Stomach (tissue), 8 donors: ENCODE measurements at regions not wholly inside any gene's neighbourhood (a gene's known extent, or its start where the extent isn't known, plus 50 kb on each side); places are given as distances from the start of the nearest gene placed in this dataset.
A peak's percentile ranks its signal among the peaks of the same experiment; 100 is the strongest.

Experiments
- DNase-seq, 2 donors: peaks; one replicate each; pipeline versions ENCODE4 v3.0.0 to v3.0.0-alpha.2; 2013 to 2019
- H3K27ac ChIP-seq, 5 donors: fragments of 200-600 bp in 4 of 5; sonication (generic) in 4 of 5; one replicate each; pipeline ENCODE4 v1.5.1; 2013 to 2019; ENCODE audit warnings: mild to moderate bottlenecking in 1 of 5, moderate library complexity in 1 of 5
- H3K27me3 ChIP-seq, 3 donors: fragments of 200-600 bp; sonication (generic); one replicate each; pipeline ENCODE4 v1.5.1; 2017 to 2019; ENCODE audit warnings: mixed run types in 1 of 3
- H3K36me3 ChIP-seq, 4 donors: fragments of 200-600 bp; sonication (generic); 1 replicate in 3 of 4; 2 replicates in 1 of 4; pipeline ENCODE4 v1.5.1; 2016 to 2019
- H3K4me1 ChIP-seq, 4 donors: fragments of 200-600 bp; sonication (generic); one replicate each; pipeline ENCODE4 v1.5.1; 2016 to 2019
- H3K4me3 ChIP-seq, 4 donors: fragments of 200-600 bp; sonication (generic) in 3 of 4; one replicate each; pipeline ENCODE4 v1.5.1; 2016 to 2019; ENCODE audit warnings: mild to moderate bottlenecking in 1 of 4
- H3K9me3 ChIP-seq, 4 donors: fragments of 200-600 bp; sonication (generic); one replicate each; pipeline ENCODE4 v1.5.1; 2016 to 2019
- CTCF ChIP-seq, 7 experiments: fragments of 450-650 bp in 4 of 7; fragments of 200-600 bp in 3 of 7; sonication (generic) in 3 of 7; IDR thresholded peaks; one replicate each; pipeline ENCODE4 v1.5.1; 2016 to 2019; ENCODE audit warnings: antibody characterized with exemption in 7 of 7, control low read depth in 2 of 7, mild to moderate bottlenecking in 1 of 7
- EP300 ChIP-seq: sonication (generic); formaldehyde crosslinking; IDR thresholded peaks from one replicate; pipeline ENCODE4 v1.6.1; 2017; ENCODE audit warnings: antibody characterized with exemption
- POLR2A ChIP-seq, 4 donors: fragments of 450-650 bp; IDR thresholded peaks; one replicate each; pipeline ENCODE4 v1.6.1; 2016; ENCODE audit warnings: antibody characterized with exemption in 4 of 4, control low read depth in 2 of 4, mild to moderate bottlenecking in 1 of 4, moderate library complexity in 1 of 4
- POLR2AphosphoS5 ChIP-seq, 3 donors: sonication (generic); formaldehyde crosslinking; IDR thresholded peaks; one replicate each; pipeline ENCODE4 v1.6.1; 2016; ENCODE audit warnings: antibody characterized with exemption in 3 of 3
- WGBS, 5 donors: extraction: QIAGEN DNeasy Blood & Tissue Kit in 3 of 5; methylation state at CpG; one replicate each; pipeline versions ENCODE4 v1.1.5 to v1.1.7; 2013 to 2018; 5-methylcytosine and 5-hydroxymethylcytosine counted together
- intact Hi-C: fragments of 100-400 bp; cut with DNase I; formaldehyde crosslinking; loops from one replicate; pipeline ENCODE4 v1.15.1; 2023; ENCODE audit warnings: low total_unique reads
- donor health status: healthy with polysubstance abuse.
- donor health status: Bipolar disorder and iron deficiency.
- donor health status: healthy.

GRCh38 chr4:78689700-78690323 is 86.3 kb upstream of the BMP2K start:
- H3K27me3 ChIP-seq, result no peaks in the 10 kb centered on the region
- 85 to 94% (median 87%) methylated on average over 11 of the region's 11 CpGs for WGBS, 5 donors

GRCh38 chr4:78691334-78691754 is 84.8 kb upstream of the BMP2K start:
- intact Hi-C loops, result no loop called here
- DNase-seq, result no peak
- TF ChIP-seq EP300 (no peak), POLR2A (IDR thresholded peaks at IDR 0.05) (no peak), POLR2AphosphoS5 (IDR thresholded peaks at IDR 0.05) (no peak), CTCF (IDR thresholded peaks at IDR 0.05) (no peak)
- no peaks in the 10 kb centered on the region for H3K9me3 ChIP-seq
- no peak overlapping the region for H3K27ac ChIP-seq
- H3K36me3 ChIP-seq, result no peaks in the 10 kb centered on the region
- H3K4me1 ChIP-seq, result no peaks in the 10 kb centered on the region
- no peaks in the 10 kb centered on the region for H3K27me3 ChIP-seq
- WGBS, 5 donors, result 82 to 96% (median 91%) methylated on average over 2 of the region's 2 CpGs
- no peak overlapping the region for H3K4me3 ChIP-seq

More at GRCh38 chr4:78689700-78690323, 86.3 kb upstream of the BMP2K start:
- Histone ChIP-seq H3K4me3 (no peak overlapping the region), H3K4me1 (no peaks in the 10 kb centered on the region), H3K9me3 (no peaks in the 10 kb centered on the region), H3K27ac (no peak overlapping the region), H3K36me3 (no peaks in the 10 kb centered on the region)
- intact Hi-C loops, result no loop called here
- TF ChIP-seq CTCF (IDR thresholded peaks at IDR 0.05), result no peak
- TF ChIP-seq EP300, result no peak
- TF ChIP-seq POLR2AphosphoS5 (IDR thresholded peaks at IDR 0.05), result no peak
- no peak for TF ChIP-seq POLR2A (IDR thresholded peaks at IDR 0.05)
- no peak for DNase-seq

- 38 to 57% (median 50%) methylated on average over 4 of the region's 4 CpGs for WGBS, 5 donors
- no peaks in the 10 kb centered on the region for H3K27me3 ChIP-seq
- intact Hi-C loops, result no loop called here
- no peak overlapping the region for H3K4me3 ChIP-seq
- no peak overlapping the region for H3K27ac ChIP-seq
- H3K36me3 ChIP-seq, result no peaks in the 10 kb centered on the region
- no peaks in the 10 kb centered on the region for H3K9me3 ChIP-seq
- no peak for TF ChIP-seq POLR2A (IDR thresholded peaks at IDR 0.05)
- H3K4me1 ChIP-seq, result no peaks in the 10 kb centered on the region
- DNase-seq, result peak in 1 of 2 donors; percentile 50
Observed at GRCh38 chr4:78691971-78692821, 84.0 kb upstream of the BMP2K start.

- no peak overlapping the region for H3K27ac ChIP-seq
- no peak for DNase-seq
- no peaks in the 10 kb centered on the region for H3K4me1 ChIP-seq
- H3K9me3 ChIP-seq, result no peaks in the 10 kb centered on the region
- H3K4me3 ChIP-seq, result no peak overlapping the region
- WGBS, 5 donors, result 80 to 94% (median 87%) methylated on average over 4 of the region's 4 CpGs
- TF ChIP-seq EP300, result no peak
- intact Hi-C loops, result no loop called here
- H3K36me3 ChIP-seq, result no peaks in the 10 kb centered on the region
- no peaks in the 10 kb centered on the region for H3K27me3 ChIP-seq
Observed at GRCh38 chr4:78692822-78693170, 83.4 kb upstream of the BMP2K start.

GRCh38 chr4:78693777-78694456 is 82.2 kb upstream of the BMP2K start:
- H3K9me3 ChIP-seq, result no peaks in the 10 kb centered on the region
- H3K27me3 ChIP-seq, result no peaks in the 10 kb centered on the region
- TF ChIP-seq POLR2AphosphoS5 (IDR thresholded peaks at IDR 0.05), result no peak
- H3K4me3 ChIP-seq, result no peak overlapping the region
- intact Hi-C loops, result no loop called here
- no peaks in the 10 kb centered on the region for H3K36me3 ChIP-seq
- no peak for DNase-seq
- no peaks in the 10 kb centered on the region for H3K4me1 ChIP-seq
- 40 to 62% (median 55%) methylated on average over 2 of the region's 2 CpGs for WGBS, 5 donors
- no peak overlapping the region for H3K27ac ChIP-seq
